ENCODE measurements at regions not wholly inside any gene's neighbourhood (a gene's known extent, or its start where the extent isn't known, plus 50 kb on each side); places are given as distances from the start of the nearest gene placed in this dataset.
"Not testable (repeated sequence)": the region's sequence is repeated elsewhere in the genome, so short reads cannot be mapped to it uniquely, and the experiment has no call there.

DNA sequence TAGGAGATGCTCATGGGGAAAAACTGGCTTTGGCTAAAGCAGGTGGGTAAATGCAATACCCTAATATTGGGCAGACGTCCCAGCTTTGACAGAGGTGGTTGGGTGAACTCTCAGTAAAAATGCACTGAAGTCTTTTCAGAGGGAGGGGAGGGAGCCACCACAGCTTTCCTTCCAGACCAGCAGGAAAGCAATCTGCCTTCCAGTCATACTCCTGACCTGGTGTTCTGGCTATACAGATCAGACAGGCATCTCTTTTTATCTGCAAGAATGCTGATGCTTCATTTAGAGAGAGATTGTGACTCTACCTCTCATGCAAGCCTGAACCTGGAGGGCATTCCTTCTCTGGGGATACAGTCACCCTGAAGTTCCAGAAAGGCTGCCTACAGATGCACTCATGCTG, 52.6 kb upstream of the ICA1 start:
- no peak for DNase-seq (ENCODE audit: extremely low read depth in 1 of 11, low read depth in 9 of 11, low spot score in 4 of 11)

DNA sequence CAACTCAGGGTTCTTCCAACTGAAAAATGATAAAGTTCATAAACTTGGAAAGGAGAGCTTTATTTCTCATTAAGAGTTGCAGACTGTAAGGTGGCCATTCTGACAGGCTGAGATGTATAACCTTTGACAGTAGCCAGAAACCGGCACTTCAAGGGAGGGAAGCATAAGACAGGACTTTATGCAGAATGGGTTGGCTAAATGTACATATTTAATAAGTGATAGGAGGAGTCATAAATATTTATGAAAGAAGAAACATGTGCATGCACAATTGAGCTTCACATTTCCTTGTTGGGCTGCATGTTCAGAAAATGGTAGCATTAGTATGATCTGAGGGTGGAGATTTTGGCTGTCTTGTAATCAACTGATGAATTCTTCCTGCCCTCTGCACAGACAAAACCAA, 57.1 kb upstream of the ICA1 start:
- DNase-seq (ENCODE audit: extremely low read depth in 1 of 11, low read depth in 9 of 11, low spot score in 4 of 11): no peak

DNA sequence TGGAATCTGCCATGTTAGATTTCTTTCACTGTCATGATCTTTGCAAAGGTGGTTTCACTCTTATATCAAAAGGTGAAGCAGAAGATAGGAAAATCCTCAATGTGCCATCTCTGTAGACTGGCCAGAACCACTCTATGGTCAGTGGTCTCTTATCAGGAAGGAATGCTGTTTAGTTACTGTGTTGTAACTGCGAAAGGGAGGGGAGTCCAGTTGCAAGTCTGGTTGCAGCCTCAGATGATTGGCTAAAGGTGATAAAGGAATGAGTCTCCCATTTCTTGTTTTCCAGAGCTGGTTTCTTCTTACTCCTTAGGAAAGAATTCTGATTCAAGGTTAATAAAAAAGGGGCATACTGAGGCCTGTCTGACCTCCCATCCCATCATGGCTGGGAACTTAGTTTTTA, 58.2 kb upstream of the ICA1 start:
- no peak for DNase-seq (ENCODE audit: extremely low read depth in 1 of 11, low read depth in 9 of 11, low spot score in 4 of 11)

DNA sequence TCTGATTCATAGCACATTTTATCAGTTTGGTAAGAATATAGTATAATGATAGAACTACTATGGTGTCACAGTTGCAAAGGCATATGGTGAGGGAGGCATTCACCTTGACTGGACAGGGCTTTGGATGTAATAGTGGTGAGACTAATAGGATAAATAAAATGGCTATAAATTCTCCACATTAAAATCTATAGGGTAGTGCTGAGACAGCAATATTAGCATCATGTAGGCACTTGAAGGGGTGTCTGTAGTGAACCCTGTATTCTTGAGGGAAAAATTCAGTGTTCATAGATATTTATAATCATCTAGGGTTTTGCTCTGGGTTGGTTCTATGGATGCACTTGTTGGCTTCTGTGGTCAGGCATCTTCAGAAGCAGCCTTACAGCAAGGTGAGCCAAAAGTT, 59.3 kb upstream of the ICA1 start:
- DNase-seq (ENCODE audit: extremely low read depth in 1 of 11, low read depth in 9 of 11, low spot score in 4 of 11): no peak

DNA sequence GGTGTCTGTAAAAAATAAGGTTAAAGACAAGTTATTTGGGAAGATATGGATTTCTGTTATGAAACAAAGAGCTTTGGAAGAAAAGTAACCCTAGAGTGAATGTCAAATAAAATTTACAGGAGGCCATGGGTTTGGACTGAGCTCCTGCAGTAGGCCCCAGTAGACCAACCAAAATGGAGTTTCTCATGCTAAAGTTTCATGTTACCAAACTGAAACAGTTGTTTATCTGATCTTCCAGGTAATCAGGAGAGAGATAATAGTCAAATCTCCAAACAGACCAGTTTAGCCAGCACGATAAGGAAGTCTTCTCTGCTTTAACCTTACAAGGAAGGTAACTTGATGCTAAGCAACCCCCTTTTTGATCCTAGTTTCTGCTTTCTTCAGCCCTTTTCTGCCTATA, 60.7 kb upstream of the ICA1 start:
- DNase-seq (ENCODE audit: extremely low read depth in 1 of 11, low read depth in 9 of 11, low spot score in 4 of 11): no peak

DNA sequence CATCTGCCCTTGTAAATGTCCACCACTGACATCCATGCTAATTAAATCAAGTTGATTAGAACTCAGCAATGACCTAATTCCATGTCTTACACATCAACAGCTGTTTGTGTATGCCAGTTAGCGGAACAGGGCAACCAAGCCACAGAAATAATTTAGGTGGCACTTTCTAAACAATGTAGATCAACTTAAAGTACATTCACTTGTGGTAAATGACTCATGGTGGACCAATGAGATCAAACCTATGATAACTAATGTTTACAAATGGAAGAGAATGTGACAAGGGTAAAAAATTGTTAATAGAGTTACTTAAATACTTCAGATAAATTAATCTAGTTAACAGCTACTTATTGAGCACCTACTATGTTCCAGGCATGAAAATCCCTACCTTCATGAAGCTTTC, 63.1 kb upstream of the ICA1 start:
- no peak for DNase-seq (ENCODE audit: extremely low read depth in 1 of 11, low read depth in 9 of 11, low spot score in 4 of 11)

DNA sequence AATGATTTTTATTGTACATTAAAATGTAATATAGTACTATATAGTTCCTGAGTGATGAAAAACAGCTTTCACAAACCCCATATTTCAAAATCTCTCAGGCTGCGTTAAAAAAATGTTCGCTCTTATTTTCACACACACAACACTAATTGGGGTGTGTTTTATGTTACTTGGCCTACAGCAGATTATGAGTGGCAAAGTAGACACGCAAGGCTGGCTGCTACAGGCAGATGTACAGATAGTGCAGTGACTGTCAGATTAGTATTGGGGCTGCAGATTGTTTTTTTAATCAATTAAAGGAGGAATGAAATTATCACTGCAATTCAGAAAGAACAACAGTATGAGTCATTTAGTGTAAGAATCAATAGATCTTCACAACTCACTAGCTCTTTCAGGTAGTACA, 65.2 kb upstream of the ICA1 start:
- DNase-seq (ENCODE audit: extremely low read depth in 1 of 11, low read depth in 9 of 11, low spot score in 4 of 11): no peak

DNA sequence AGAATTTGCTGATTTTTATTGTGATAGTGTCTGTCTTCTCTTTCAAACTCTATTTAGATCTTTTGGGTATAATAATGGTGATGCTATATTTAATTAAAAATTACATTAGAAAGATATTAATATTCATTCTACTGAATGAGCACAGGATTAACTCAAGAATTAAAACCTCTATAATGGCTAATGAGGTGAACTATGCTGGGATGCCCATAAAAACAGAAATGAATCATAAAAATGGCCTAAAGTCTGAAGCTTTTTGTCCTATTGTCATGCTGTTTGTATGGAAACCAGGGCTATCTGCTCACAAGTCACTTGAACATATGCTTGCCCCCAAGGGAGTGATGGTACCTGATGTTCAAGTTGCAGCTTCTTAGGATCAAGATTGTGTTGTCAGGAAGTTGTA, 76.2 kb upstream of the ICA1 start:
- no peak for DNase-seq (ENCODE audit: extremely low read depth in 1 of 11, low read depth in 9 of 11, low spot score in 4 of 11)

DNA sequence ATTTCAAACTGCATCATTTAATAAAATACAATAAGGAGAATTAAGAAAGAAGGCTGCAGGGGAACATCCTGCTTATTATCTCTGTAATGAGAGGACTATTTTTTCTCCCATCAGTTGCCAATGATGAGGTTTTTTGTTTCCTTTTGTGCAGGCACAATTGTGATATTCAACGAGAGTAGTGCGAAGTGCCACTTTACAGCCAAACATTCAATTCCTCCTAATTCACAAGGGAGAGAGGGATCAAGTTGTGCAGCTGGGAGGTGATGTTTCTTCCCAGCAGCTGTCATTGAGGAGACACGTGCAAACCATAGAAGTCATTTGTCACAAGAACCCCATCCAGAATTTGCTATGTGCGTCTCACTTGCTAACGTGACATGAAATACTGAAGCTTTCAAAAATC, 81.6 kb upstream of the ICA1 start:
- no peak for DNase-seq (ENCODE audit: extremely low read depth in 1 of 11, low read depth in 9 of 11, low spot score in 4 of 11)

DNA sequence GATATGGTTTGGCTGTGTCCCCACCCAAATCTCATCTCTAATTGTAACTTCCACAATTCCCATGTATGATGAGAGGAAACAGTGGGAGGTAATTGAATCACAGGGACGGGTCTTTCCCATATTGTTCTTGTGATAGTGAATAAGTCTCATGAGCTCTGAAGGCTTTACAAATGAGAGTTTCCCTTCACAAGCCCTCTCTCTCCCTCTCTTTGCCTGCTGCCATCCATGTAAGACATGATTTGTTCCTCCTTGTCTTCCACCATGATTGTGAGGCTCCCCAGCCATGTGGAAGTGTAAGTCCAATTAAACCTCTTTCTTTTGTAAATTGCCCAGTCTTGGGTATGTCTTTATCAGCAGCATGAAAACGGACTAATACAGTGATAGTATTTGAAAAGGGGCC, 85.4 kb upstream of the ICA1 start:
- not testable (repeated sequence) for DNase-seq (ENCODE audit: extremely low read depth in 1 of 11, low read depth in 9 of 11, low spot score in 4 of 11)

DNA sequence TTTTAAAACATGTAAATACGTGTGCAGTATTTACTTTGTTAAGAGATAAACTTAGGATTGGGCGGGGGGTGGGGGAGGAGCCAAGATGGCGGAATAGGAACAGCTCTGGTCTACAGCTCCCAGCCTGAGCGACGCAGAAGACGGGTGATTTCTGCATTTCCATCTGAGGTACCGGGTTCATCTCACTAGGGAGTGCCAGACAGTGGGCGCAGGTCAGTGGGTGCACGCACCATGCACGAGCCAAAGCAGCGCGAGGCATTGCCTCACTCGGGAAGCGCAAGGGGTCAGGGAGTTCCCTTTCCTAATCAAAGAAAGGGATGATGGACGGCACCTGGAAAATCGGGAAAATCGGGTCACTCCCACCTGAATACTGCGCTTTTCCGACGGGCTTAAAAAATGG, 81.8 kb upstream of the NXPH1 start:
- DNase-seq (ENCODE audit: extremely low read depth in 1 of 11, low read depth in 9 of 11, low spot score in 4 of 11): not testable (repeated sequence)

DNA sequence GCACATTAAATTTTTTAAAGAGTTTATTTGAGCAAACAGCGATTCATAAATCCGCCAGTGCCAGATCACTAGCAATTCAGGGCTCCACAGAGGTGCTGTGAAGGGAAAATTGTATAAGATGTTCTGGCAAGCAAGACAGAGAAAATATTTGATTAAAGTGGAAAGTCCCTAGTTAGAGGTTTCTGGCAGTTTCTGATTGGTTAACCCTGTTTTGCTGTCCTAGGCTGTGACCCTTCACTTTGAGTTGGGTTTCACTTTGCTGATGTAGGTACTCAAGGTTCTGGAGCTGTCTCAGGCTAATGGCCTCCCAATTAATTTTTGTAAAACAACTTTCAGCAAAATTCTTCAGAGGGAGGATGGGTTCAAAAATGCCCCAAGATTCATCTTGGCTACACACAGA, 79.4 kb upstream of the NXPH1 start:
- no peak for DNase-seq (ENCODE audit: extremely low read depth in 1 of 11, low read depth in 9 of 11, low spot score in 4 of 11)

DNA sequence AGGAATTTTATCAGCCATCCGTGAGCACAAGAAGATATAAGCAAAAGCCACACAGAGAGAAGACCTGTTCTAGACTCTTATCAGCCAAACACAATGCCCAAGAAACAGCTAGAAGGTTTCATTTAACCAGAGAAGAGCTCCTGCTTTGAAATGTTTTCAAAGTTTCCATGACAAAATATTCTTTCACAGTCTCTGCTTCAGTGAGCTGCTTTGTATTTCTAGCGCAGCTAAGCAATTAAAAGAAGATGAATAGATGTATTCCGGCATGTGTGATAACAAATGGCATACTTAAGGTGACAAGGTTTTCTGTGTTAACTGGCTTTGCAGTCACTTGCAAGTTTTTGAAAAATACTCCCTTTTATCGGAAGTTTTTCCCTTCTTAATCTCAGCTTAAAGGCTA, 78.9 kb upstream of the NXPH1 start:
- peak in 1 of 11 donors; percentile 19 for DNase-seq (ENCODE audit: extremely low read depth in 1 of 11, low read depth in 9 of 11, low spot score in 4 of 11)

DNA sequence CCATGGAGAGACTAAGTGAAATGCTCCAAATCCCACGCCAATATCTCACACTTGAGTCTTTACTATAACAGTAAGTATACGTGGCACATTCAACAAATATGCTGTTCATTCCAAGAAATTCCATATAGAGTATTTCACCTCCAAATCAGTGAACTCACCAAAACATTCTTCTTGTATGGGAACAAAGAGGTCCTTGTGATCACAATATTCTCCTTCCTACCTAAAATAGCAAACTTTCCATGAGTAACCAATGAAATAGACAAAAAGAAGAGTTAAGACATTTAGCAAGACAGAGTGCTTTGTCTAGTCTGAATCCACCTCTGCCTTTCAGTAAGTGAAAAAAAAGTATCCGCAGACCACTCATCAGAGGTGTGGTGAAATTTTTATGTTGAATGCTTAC, 77.3 kb upstream of the NXPH1 start:
- DNase-seq (ENCODE audit: extremely low read depth in 1 of 11, low read depth in 9 of 11, low spot score in 4 of 11): no peak

DNA sequence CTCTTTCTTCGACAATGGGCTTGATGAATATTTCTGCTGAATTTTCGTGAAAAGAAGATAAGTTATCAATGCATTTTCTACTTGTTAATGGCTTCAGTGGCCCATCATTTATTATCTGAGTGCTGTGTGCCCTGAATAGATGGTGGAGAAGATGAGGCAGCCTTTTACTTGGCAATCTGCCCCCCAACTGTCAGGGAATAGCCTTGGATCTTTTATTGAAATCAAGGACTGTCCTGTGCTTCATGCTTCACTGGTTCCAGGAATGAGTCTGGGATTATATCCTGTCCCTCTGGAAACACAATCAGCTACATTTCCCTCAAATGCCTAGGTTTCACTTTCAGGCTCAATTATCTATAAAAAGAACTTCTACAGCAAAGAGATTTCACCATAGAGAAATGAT, 75.9 kb upstream of the NXPH1 start:
- peak in 3 of 11 donors; percentile 4 to 16 (median 13) for DNase-seq (ENCODE audit: extremely low read depth in 1 of 11, low read depth in 9 of 11, low spot score in 4 of 11)

DNA sequence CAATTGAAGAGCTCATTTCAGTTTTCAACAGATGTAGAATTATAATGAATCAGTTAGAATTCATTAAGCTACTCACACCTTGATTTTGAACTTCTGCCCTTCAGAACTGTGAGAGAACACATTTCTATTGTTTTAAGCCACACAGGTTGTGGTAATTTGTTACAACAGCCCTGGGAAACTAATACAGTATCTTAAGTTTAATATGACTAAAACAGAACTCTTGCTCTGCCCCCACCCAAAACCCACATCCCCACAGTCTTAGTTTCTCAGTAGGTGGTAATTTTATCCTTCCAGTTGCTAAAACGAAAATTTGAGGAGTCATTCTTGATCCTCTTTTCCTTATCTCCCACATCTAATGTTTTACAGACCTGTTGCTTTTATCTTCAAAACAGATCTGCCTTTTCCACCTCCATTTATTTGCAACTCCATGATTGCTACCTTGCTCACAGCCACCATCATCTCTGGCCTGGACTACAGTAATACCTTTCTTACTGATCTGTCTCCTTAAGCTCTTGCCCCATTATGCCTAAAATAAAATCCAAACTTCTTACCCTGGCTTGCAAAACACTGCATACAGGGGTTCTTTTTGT, 72.8 kb upstream of the NXPH1 start:
- no peak for DNase-seq (ENCODE audit: extremely low read depth in 1 of 11, low read depth in 9 of 11, low spot score in 4 of 11)

DNA sequence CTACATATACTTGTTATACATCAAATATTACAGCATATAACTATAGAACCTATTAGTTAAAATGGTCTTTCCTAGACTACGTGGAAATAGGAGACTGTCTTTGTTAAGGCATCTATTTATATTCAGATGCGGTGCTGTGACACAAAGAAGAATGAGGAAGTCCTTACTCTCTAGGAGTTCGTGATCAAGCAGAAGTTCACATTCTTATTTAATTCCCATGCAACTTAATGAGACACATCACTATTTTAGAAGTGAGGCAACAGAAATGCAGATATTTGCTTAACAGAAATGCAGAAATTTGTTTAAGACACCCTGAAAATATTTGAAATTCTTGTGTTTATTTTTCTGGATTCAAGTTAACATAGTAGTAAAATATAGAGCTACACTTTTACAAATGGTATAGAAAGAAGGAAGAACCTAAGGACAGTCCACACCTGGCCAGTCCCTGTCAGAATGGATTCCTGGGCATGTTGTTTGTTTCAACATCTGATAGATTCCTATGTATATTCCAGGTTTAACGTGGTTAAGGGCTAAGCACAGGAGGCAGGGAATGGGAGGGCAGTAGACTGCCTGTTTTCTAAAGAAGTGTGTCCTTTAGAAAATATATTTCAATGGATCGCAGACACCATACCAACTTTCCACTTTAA, 70.6 kb upstream of the NXPH1 start:
- no peak for DNase-seq (ENCODE audit: extremely low read depth in 1 of 11, low read depth in 9 of 11, low spot score in 4 of 11)

DNA sequence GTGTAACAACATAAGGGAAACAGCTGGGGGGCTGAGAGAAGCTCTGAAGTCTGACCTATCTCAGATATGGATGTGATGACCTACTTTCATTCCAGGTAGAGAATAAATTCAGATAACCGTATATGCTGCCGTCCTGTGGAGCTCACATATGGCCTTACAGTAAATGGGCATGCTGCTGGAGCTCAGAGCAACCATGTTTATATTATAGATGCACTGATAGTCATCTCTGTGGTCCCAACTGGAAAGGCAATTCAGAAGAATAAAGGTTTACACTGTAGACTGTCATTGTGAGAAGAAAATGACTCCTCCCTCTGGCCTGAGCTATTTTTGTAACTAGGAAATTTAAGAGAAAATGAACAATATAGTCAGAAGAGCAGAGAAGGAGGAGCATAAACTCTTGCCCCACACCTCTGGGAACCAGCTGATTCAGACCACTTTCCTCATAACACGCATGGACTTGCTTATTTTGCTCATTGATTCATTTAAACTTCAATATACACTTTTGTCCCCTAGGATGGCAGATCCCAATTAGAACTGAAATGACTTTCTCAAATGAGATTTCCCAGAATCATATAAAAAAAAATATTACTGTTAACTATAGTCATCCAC, 69.9 kb upstream of the NXPH1 start:
- DNase-seq (ENCODE audit: extremely low read depth in 1 of 11, low read depth in 9 of 11, low spot score in 4 of 11): no peak

DNA sequence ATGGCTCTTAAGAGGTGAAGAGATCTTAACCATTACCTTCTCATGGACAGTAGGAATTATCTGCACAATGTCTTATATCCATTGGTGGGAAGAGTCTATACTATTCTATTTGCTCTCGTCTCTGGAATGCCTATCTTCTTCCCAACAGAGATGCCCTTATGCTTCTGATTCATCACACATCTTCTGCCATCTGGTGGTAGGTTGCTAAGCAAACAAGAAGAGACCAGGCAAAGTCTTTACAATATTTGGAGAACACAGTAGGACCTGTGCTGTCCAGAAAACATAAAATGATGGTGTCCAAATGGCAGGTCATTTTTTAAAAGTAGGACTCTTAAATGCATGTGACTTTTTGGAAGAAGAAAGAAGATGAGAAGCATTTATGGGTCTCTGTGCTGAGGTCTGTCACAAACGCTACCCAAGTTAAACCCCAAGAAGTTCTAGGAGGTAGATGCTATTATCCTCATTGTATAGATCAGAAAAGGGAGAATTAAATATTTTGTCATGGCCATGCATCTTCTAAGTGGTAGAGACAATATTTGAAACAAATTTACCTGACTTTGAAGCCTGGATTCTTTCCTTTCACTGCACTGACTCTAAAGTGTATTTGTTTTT, 67.8 kb upstream of the NXPH1 start:
- no peak for DNase-seq (ENCODE audit: extremely low read depth in 1 of 11, low read depth in 9 of 11, low spot score in 4 of 11)

DNA sequence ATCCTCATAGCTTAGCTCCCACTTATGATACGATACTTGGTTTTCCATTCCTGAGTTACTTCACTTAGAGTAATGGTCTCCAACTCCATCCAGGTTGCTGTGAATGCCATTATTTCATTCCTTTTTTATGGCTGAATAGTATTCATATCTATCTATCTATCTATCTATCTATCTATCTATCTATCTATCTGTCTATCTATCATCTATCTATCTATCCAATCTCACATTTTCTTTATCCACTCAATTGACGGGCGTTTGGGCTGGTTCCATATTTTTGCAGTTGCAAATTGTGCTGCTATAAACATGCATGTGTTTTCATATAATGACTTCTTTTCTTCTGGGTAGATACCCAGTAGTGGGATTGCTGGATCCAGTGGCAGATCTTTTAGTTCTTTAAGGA, 65.4 kb upstream of the NXPH1 start:
- DNase-seq (ENCODE audit: extremely low read depth in 1 of 11, low read depth in 9 of 11, low spot score in 4 of 11): not testable (repeated sequence)

DNA sequence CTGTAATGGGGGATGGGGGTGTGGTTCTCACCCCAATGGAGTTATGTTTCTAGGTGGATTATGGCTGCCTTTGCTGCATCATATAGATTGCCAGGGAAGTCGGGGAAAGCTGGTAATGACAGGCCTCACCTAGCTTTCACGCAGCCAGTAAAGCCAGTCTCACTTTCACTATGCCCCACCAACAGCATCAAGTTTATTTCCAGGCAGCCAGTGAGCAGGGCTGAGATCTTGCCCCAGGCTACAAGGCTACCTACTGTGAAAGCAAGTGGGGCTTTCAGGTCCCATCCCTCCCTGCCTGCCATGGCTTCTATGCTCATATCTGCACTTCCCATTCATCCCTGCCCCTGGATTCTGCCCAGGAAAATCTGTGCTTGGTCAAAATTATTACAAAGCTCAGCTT, 61.7 kb upstream of the NXPH1 start:
- no peak for DNase-seq (ENCODE audit: extremely low read depth in 1 of 11, low read depth in 9 of 11, low spot score in 4 of 11)

Data from renal cortex interstitium (tissue), 11 donors.